NT2/D1 (cell line): ENCODE measurements at regions not wholly inside any gene's neighbourhood (a gene's known extent, or its start where the extent isn't known, plus 50 kb on each side); places are given as distances from the start of the nearest gene placed in this dataset.

Source experiments
- DNase-seq: peaks from one replicate; pipeline ENCODE4 v3.0.0-alpha.2; 2011; ENCODE audit warnings: low read depth, low spot score
- H3K27me3 ChIP-seq: 2 replicates; pipeline ENCODE4 v1.6.0; 2011; ENCODE audit warnings: mild to moderate bottlenecking; ENCODE audit not compliant: insufficient read length, insufficient read depth
- H3K36me3 ChIP-seq: 2 replicates; pipeline ENCODE4 v1.6.1; 2011; ENCODE audit warnings: mild to moderate bottlenecking, low read length, mixed read lengths; ENCODE audit not compliant: insufficient read depth, insufficient read length
- H3K4me1 ChIP-seq: 2 replicates; pipeline ENCODE4 v1.5.1; 2011; ENCODE audit not compliant: insufficient read depth, insufficient read length
- H3K4me3 ChIP-seq: 2 replicates; pipeline ENCODE4 v1.5.1; 2011; ENCODE audit warnings: low read depth; ENCODE audit not compliant: insufficient read length
- H3K9ac ChIP-seq: 2 replicates; pipeline ENCODE4 v1.6.0; 2011; ENCODE audit warnings: low read depth; ENCODE audit not compliant: insufficient read length
- H3K9me3 ChIP-seq: 2 replicates; pipeline ENCODE4 v1.5.1; 2011; ENCODE audit warnings: mild to moderate bottlenecking, low read length; ENCODE audit not compliant: insufficient read depth
- SUZ12 ChIP-seq: IDR thresholded peaks from 2 replicates; pipeline ENCODE4 v1.6.1; 2011; ENCODE audit not compliant: insufficient read length, insufficient read depth; ENCODE audit errors: extremely low read depth
- YY1 ChIP-seq: IDR thresholded peaks from 2 replicates; pipeline ENCODE4 v1.6.1; 2011; ENCODE audit not compliant: insufficient read length, insufficient read depth
- ZNF274 ChIP-seq: IDR thresholded peaks from 2 replicates; pipeline ENCODE4 v1.6.1; 2011; ENCODE audit warnings: mild to moderate bottlenecking, low read depth, low read length

GRCh38 chr20:11333634-11334033, 584.1 kb upstream of the BTBD3 start:
- Histone ChIP-seq H3K36me3 (no peaks in the 10 kb centered on the region), H3K9me3 (no peaks in the 10 kb centered on the region), H3K9ac (no peak overlapping the region), H3K4me3 (no peak overlapping the region), H3K27me3 (no peaks in the 10 kb centered on the region), H3K4me1 (no peaks in the 10 kb centered on the region)
- TF ChIP-seq ZNF274: no peak
- no peak for TF ChIP-seq SUZ12
- TF ChIP-seq YY1: no peak
- DNase-seq: no peak

GRCh38 chr20:11337361-11338130, 580.1 kb upstream of the BTBD3 start:
- no peak for DNase-seq
- H3K9ac ChIP-seq: no peak overlapping the region
- H3K27me3 ChIP-seq: no peaks in the 10 kb centered on the region
- TF ChIP-seq SUZ12 (no peak), YY1 (no peak), ZNF274 (no peak)
- H3K36me3 ChIP-seq: no peaks in the 10 kb centered on the region
- H3K9me3 ChIP-seq: no peaks in the 10 kb centered on the region
- H3K4me1 ChIP-seq: no peaks in the 10 kb centered on the region
- H3K4me3 ChIP-seq: no peak overlapping the region

- Histone ChIP-seq H3K9ac (no peak overlapping the region), H3K4me3 (no peak overlapping the region)
- no peak for DNase-seq
Measured at GRCh38 chr20:11338496-11339306, 579.0 kb upstream of the BTBD3 start.

GRCh38 chr20:11344939-11345338, 572.8 kb upstream of the BTBD3 start:
- Histone ChIP-seq H3K27me3 (no peaks in the 10 kb centered on the region), H3K4me1 (no peaks in the 10 kb centered on the region), H3K9ac (no peak overlapping the region), H3K9me3 (peaks cover 6% of the 10 kb centered on the region; the same call in 1 of the 2 replicates), H3K36me3 (no peaks in the 10 kb centered on the region), H3K4me3 (no peak overlapping the region)
- no peak for DNase-seq
- no peak for TF ChIP-seq SUZ12
- TF ChIP-seq YY1: no peak
- no peak for TF ChIP-seq ZNF274

More at GRCh38 chr20:11338496-11339306, 579.0 kb upstream of the BTBD3 start:
- Histone ChIP-seq H3K4me1 (no peaks in the 10 kb centered on the region), H3K9me3 (no peaks in the 10 kb centered on the region), H3K36me3 (no peaks in the 10 kb centered on the region), H3K27me3 (no peaks in the 10 kb centered on the region)
- TF ChIP-seq ZNF274 (no peak), SUZ12 (no peak), YY1 (no peak)

- H3K9me3 ChIP-seq: peaks cover 6% of the 10 kb centered on the region; the same call in 1 of the 2 replicates
- TF ChIP-seq SUZ12 (no peak), YY1 (no peak), ZNF274 (no peak)
- H3K4me3 ChIP-seq: no peak overlapping the region
- no peak overlapping the region for H3K9ac ChIP-seq
- DNase-seq: no peak
- H3K36me3 ChIP-seq: no peaks in the 10 kb centered on the region
- no peaks in the 10 kb centered on the region for H3K4me1 ChIP-seq
- H3K27me3 ChIP-seq: no peaks in the 10 kb centered on the region
Measured at GRCh38 chr20:11347738-11348137, 570.0 kb upstream of the BTBD3 start.

GRCh38 chr20:11350126-11351005, 567.3 kb upstream of the BTBD3 start:
- no peaks in the 10 kb centered on the region for H3K27me3 ChIP-seq
- no peaks in the 10 kb centered on the region for H3K4me1 ChIP-seq
- TF ChIP-seq SUZ12: no peak
- no peak for TF ChIP-seq YY1
- TF ChIP-seq ZNF274: no peak
- no peak overlapping the region for H3K9ac ChIP-seq
- no peaks in the 10 kb centered on the region for H3K36me3 ChIP-seq
- no peak for DNase-seq
- peaks cover 6% of the 10 kb centered on the region; the same call in 1 of the 2 replicates for H3K9me3 ChIP-seq
- no peak overlapping the region for H3K4me3 ChIP-seq
